Common myeloid progenitor, CD34-positive (primary cell): ENCODE measurements at regions not wholly inside any gene's neighbourhood (a gene's known extent, or its start where the extent isn't known, plus 50 kb on each side); places are given as distances from the start of the nearest gene placed in this dataset.

ENCODE experiments used
- CTCF ChIA-PET: fragments of 350-600 bp; sonication (Branson Sonifier 250); formaldehyde crosslinking; loops from one replicate; lab custom pipeline; 2021; ENCODE audit warnings: antibody characterized with exemption; lab: Charles Lee
- POLR2A ChIA-PET: fragments of 350-600 bp; sonication (Branson Sonifier 250); formaldehyde crosslinking; loops from one replicate; lab custom pipeline; 2021; ENCODE audit warnings: antibody characterized with exemption; lab: Charles Lee
- DNase-seq, 3 donors: peaks; one replicate each; pipeline versions ENCODE4 v3.0.0 to v3.0.0-alpha.2; 2013
- H3K27ac ChIP-seq, 2 experiments: 1 replicate in 1 of 2; 2 replicates in 1 of 2; pipeline ENCODE4 v1.7.0; 2013; ENCODE audit warnings: inconsistent platforms in 2 of 2, low read length in 2 of 2, mild to moderate bottlenecking in 2 of 2, low read depth in 1 of 2, moderate library complexity in 1 of 2; ENCODE audit not compliant: severe bottlenecking in 2 of 2, insufficient read depth in 1 of 2, poor library complexity in 1 of 2
- H3K27me3 ChIP-seq, 5 experiments: replicated peaks in 2 of 5; 1 replicate in 3 of 5; 2 replicates in 2 of 5; pipeline versions ENCODE4 v1.6.1 to v1.7.0; 2013; ENCODE audit warnings: low read length in 4 of 5, mild to moderate bottlenecking in 2 of 5, moderate library complexity in 2 of 5, inconsistent platforms in 1 of 5; ENCODE audit not compliant: insufficient read depth in 5 of 5, control insufficient read depth in 4 of 5
- H3K36me3 ChIP-seq, 4 experiments: 1 replicate in 2 of 4; 2 replicates in 2 of 4; pipeline versions ENCODE4 v1.6.1 to v1.7.0; 2013; ENCODE audit warnings: low read length in 3 of 4, control low read depth in 1 of 4, mild to moderate bottlenecking in 1 of 4; ENCODE audit not compliant: control insufficient read depth in 4 of 4, insufficient read depth in 4 of 4
- H3K4me1 ChIP-seq, 4 experiments: 1 replicate in 3 of 4; 2 replicates in 1 of 4; pipeline versions ENCODE4 v1.6.1 to v1.7.1; 2013; ENCODE audit warnings: low read length in 3 of 4, mild to moderate bottlenecking in 3 of 4, control low read depth in 1 of 4, inconsistent platforms in 1 of 4, moderate library complexity in 1 of 4; ENCODE audit not compliant: control insufficient read depth in 4 of 4, insufficient read depth in 4 of 4; ENCODE audit errors: control extremely low read depth in 1 of 4
- H3K4me3 ChIP-seq, 7 experiments: 1 replicate in 4 of 7; 2 replicates in 3 of 7; pipeline versions ENCODE4 v1.5.1 to v1.7.0; 2013; ENCODE audit warnings: mild to moderate bottlenecking in 7 of 7, low read length in 6 of 7, moderate library complexity in 6 of 7, inconsistent platforms in 2 of 7, low read depth in 2 of 7, control low read depth in 1 of 7; ENCODE audit not compliant: insufficient read depth in 4 of 7, control insufficient read depth in 1 of 7; ENCODE audit errors: extremely low read depth in 1 of 7
- H3K9me3 ChIP-seq, 5 experiments: 1 replicate in 4 of 5; 2 replicates in 1 of 5; pipeline versions ENCODE4 v1.6.1 to v1.7.1; 2013; ENCODE audit warnings: low read length in 4 of 5, mild to moderate bottlenecking in 2 of 5, inconsistent platforms in 1 of 5, low read depth in 1 of 5, moderate library complexity in 1 of 5; ENCODE audit not compliant: control insufficient read depth in 4 of 5, insufficient read depth in 2 of 5; ENCODE audit errors: control extremely low read depth in 1 of 5
- WGBS: methylation state at CpG from one replicate; pipeline ENCODE4 v1.1.5; 2013; ENCODE audit not compliant: insufficient coverage; 5-methylcytosine and 5-hydroxymethylcytosine counted together

- no peaks in the 10 kb centered on the region for H3K27me3 ChIP-seq
- CTCF ChIA-PET = interaction anchor here (1.1 kb wide), 1 partner anchor 10 kb away, joined by 3 read pairs; no protein-coding TSS in a partner anchor
- POLR2A ChIA-PET = no interaction called here
- H3K9me3 ChIP-seq = no peaks in the 10 kb centered on the region
- no peak overlapping the region for H3K27ac ChIP-seq
- no peak for DNase-seq
- H3K4me3 ChIP-seq = no peak overlapping the region
- H3K4me1 ChIP-seq = no peaks in the 10 kb centered on the region
- H3K36me3 ChIP-seq = no peaks in the 10 kb centered on the region
- 96% methylated on average over 3 of the region's 3 CpGs for WGBS
Measured at GRCh38 chr16:51049678-51050376, 101.2 kb downstream of the SALL1 start.

GRCh38 chr16:51049276-51049675, 101.8 kb downstream of the SALL1 start:
- no peaks in the 10 kb centered on the region for H3K4me1 ChIP-seq
- H3K9me3 ChIP-seq = no peaks in the 10 kb centered on the region
- WGBS = 99% methylated on average over 4 of the region's 6 CpGs
- H3K4me3 ChIP-seq = no peak overlapping the region
- ChIA-PET POLR2A (no interaction called here), CTCF (interaction anchor here (1.1 kb wide), 1 partner anchor 9 kb away, joined by 3 read pairs; no protein-coding TSS in a partner anchor)
- no peak overlapping the region for H3K27ac ChIP-seq
- no peak for DNase-seq
- H3K27me3 ChIP-seq = no peaks in the 10 kb centered on the region
- H3K36me3 ChIP-seq = no peaks in the 10 kb centered on the region

GRCh38 chr16:51048544-51048943, 102.5 kb downstream of the SALL1 start:
- no peak overlapping the region for H3K27ac ChIP-seq
- no peaks in the 10 kb centered on the region for H3K4me1 ChIP-seq
- H3K36me3 ChIP-seq = no peaks in the 10 kb centered on the region
- CTCF ChIA-PET = no interaction called here
- 60% methylated on average over 3 of the region's 3 CpGs for WGBS
- H3K9me3 ChIP-seq = no peaks in the 10 kb centered on the region
- peak in 2 of 3 donors; percentile 2 to 8 for DNase-seq
- POLR2A ChIA-PET = no interaction called here
- no peaks in the 10 kb centered on the region for H3K27me3 ChIP-seq
- no peak overlapping the region for H3K4me3 ChIP-seq

- no peak overlapping the region for H3K4me3 ChIP-seq
- H3K36me3 ChIP-seq = no peaks in the 10 kb centered on the region
- CTCF ChIA-PET = no interaction called here
- H3K9me3 ChIP-seq = no peaks in the 10 kb centered on the region
- 95% methylated on average over 4 of the region's 5 CpGs for WGBS
- POLR2A ChIA-PET = no interaction called here
- H3K27me3 ChIP-seq = no peaks in the 10 kb centered on the region
- DNase-seq = no peak
- H3K27ac ChIP-seq = no peak overlapping the region
- H3K4me1 ChIP-seq = no peaks in the 10 kb centered on the region
Measured at GRCh38 chr16:51045794-51046193, 105.3 kb downstream of the SALL1 start.

DNA sequence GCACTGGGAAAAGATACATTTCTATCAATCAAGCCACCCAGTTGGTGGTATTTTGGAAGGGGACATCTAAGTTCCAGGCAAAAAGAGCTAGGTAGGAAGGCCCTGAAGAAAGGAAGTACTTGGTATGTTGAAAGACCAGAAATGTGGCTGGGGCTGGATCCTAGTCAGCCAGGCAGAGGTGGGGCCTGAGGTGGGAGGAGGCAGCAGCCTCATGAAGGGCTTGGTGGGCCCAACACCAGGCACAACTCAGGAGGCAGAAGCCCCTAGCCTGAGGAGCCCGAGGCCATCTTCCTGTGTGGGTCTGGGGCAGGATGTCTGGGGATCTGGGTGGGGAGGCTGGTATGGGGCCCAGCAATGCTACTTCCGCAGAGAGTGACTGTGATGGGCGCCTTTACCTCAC, 105.9 kb downstream of the SALL1 start:
- no peak for DNase-seq
- no peak overlapping the region for H3K4me3 ChIP-seq
- no peaks in the 10 kb centered on the region for H3K9me3 ChIP-seq
- H3K27ac ChIP-seq = no peak overlapping the region
- 50% methylated on average over 2 of the region's 3 CpGs for WGBS
- POLR2A ChIA-PET = no interaction called here
- H3K4me1 ChIP-seq = no peaks in the 10 kb centered on the region
- no peaks in the 10 kb centered on the region for H3K27me3 ChIP-seq
- CTCF ChIA-PET = no interaction called here
- no peaks in the 10 kb centered on the region for H3K36me3 ChIP-seq

- POLR2A ChIA-PET = interaction anchor here (0.6 kb wide), 1 partner anchor 541 kb away, joined by 3 read pairs; no protein-coding TSS in a partner anchor
- WGBS = no CpG with 5 or more reads among the region's 6 CpGs
- H3K9me3 ChIP-seq = no peaks in the 10 kb centered on the region
Measured at GRCh38 chr16:51041546-51041945, 109.5 kb downstream of the SALL1 start.

GRCh38 chr16:51040637-51041036, 110.4 kb downstream of the SALL1 start:
- ChIA-PET CTCF (interaction anchor here (0.9 kb wide), 1 partner anchor 9 kb away, joined by 3 read pairs; no protein-coding TSS in a partner anchor), POLR2A (no interaction called here)
- Histone ChIP-seq H3K4me3 (no peak overlapping the region), H3K36me3 (no peaks in the 10 kb centered on the region), H3K4me1 (no peaks in the 10 kb centered on the region), H3K27ac (no peak overlapping the region), H3K27me3 (no peaks in the 10 kb centered on the region), H3K9me3 (no peaks in the 10 kb centered on the region)
- no peak for DNase-seq

More at GRCh38 chr16:51041546-51041945, 109.5 kb downstream of the SALL1 start:
- Histone ChIP-seq H3K36me3 (no peaks in the 10 kb centered on the region), H3K27me3 (no peaks in the 10 kb centered on the region), H3K27ac (no peak overlapping the region), H3K4me3 (no peak overlapping the region), H3K4me1 (no peaks in the 10 kb centered on the region)
- DNase-seq = no peak
- CTCF ChIA-PET = no interaction called here
